Heart left ventricle (tissue), 16 donors: ENCODE measurements at regions not wholly inside any gene's neighbourhood (a gene's known extent, or its start where the extent isn't known, plus 50 kb on each side); places are given as distances from the start of the nearest gene placed in this dataset.

ENCODE experiments used
- ATAC-seq, 4 donors: fragments of 200-7000 bp; cut with Tn5 transposase; one replicate each; pipeline ENCODE4 v1.9.1; 2020 to 2022; ENCODE audit warnings: moderate library complexity in 4 of 4, mild to moderate bottlenecking in 3 of 4, moderate number of reproducible peaks in 1 of 4
- DNase-seq, 5 donors: peaks; one replicate each; pipeline ENCODE4 v3.0.0-alpha.2; 2020
- H3K27ac ChIP-seq, 12 donors: fragments of 200-600 bp; sonication (generic) in 4 of 12; one replicate each; pipeline versions ENCODE4 v1.5.0 to v1.8.0; 2016 to 2022; ENCODE audit warnings: mild to moderate bottlenecking in 2 of 12
- H3K27me3 ChIP-seq, 9 donors: fragments of 200-600 bp; sonication (generic) in 2 of 9; one replicate each; pipeline versions ENCODE4 v1.5.1 to v1.8.0; 2016 to 2022; ENCODE audit warnings: mild to moderate bottlenecking in 3 of 9
- H3K36me3 ChIP-seq, 9 donors: fragments of 200-600 bp; sonication (generic) in 2 of 9; one replicate each; pipeline versions ENCODE4 v1.5.0 to v1.8.0; 2018 to 2022; ENCODE audit warnings: mild to moderate bottlenecking in 2 of 9
- H3K4me1 ChIP-seq, 12 donors: fragments of 200-600 bp; sonication (generic) in 4 of 12; one replicate each; pipeline versions ENCODE4 v1.5.0 to v1.8.0; 2016 to 2022; ENCODE audit warnings: mild to moderate bottlenecking in 3 of 12
- H3K4me3 ChIP-seq, 12 donors: fragments of 200-600 bp; sonication (generic) in 4 of 12; one replicate each; pipeline versions ENCODE4 v1.5.0 to v1.8.0; 2017 to 2022; ENCODE audit warnings: mild to moderate bottlenecking in 9 of 12, moderate library complexity in 4 of 12
- H3K9me3 ChIP-seq, 12 donors: fragments of 200-600 bp; sonication (generic) in 4 of 12; one replicate each; pipeline versions ENCODE4 v1.5.0 to v1.8.0; 2016 to 2022; ENCODE audit warnings: mild to moderate bottlenecking in 1 of 12
- POLR2A ChIP-seq, 2 donors: fragments of 450-650 bp; IDR thresholded peaks; one replicate each; pipeline ENCODE4 v1.6.1; 2017; ENCODE audit warnings: antibody characterized with exemption in 2 of 2, mild to moderate bottlenecking in 2 of 2, moderate library complexity in 2 of 2
- WGBS, 4 donors: extraction: QIAGEN DNeasy Blood & Tissue Kit in 2 of 4; methylation state at CpG; one replicate each; pipeline versions ENCODE4 v1.1.5 to v1.1.7; 2013 to 2018; 5-methylcytosine and 5-hydroxymethylcytosine counted together
- intact Hi-C, 10 donors: fragments of 100-400 bp; cut with DNase I; formaldehyde crosslinking; loops; one replicate each; pipeline versions ENCODE4 v1.11.1 to v1.14.2; 2022
- TF ChIP-seq, protein P1 (sequence below), 12 donors: fragments of 200-600 bp; sonication (generic) in 4 of 12; IDR thresholded peaks; one replicate each; pipeline versions ENCODE4 v1.5.0 to v1.8.0; 2018 to 2022; ENCODE audit warnings: antibody characterized with exemption in 12 of 12, mild to moderate bottlenecking in 5 of 12
- donor health status: ischemic (EF 13 %, LVEDD 7.1; RV severe dilation, severe dysfunction).
- donor health status: healthy with polysubstance abuse.
- donor health status: DM: no; HTN: yes; CAD: no.
- donor health status: DM: no; HTN: no; CAD: no.
- donor health status: ischemic (EF 25% LVEDD 6.9; RV normal size, moderate dysfunction).
- donor health status: ischemic (EF 25% LVEDD 5.7; RV mildly dilated, moderate dysfunction).
- donor health status: healthy.
- donor health status: DM: yes; HTN: yes; CAD: no.
- donor health status: ischemic (EF 35%, LVEDD 5.7; RV mildly dilated, moderate dysfunction).
- donor health status: nonischemic (EF 11% LVEDD 7.7; RV severe dilation, severe dysfunction).
- donor health status: DM: yes; HTN: yes; CAD: no.
- donor health status: PGD.
- donor health status: ischemic (EF 29% LVEDD 5.4; RV normal size, mild dysfunction).
- donor health status: nonischemic (EF 23%, LVEDD 6.1; RV moderate dilation, normal function).

DNA sequence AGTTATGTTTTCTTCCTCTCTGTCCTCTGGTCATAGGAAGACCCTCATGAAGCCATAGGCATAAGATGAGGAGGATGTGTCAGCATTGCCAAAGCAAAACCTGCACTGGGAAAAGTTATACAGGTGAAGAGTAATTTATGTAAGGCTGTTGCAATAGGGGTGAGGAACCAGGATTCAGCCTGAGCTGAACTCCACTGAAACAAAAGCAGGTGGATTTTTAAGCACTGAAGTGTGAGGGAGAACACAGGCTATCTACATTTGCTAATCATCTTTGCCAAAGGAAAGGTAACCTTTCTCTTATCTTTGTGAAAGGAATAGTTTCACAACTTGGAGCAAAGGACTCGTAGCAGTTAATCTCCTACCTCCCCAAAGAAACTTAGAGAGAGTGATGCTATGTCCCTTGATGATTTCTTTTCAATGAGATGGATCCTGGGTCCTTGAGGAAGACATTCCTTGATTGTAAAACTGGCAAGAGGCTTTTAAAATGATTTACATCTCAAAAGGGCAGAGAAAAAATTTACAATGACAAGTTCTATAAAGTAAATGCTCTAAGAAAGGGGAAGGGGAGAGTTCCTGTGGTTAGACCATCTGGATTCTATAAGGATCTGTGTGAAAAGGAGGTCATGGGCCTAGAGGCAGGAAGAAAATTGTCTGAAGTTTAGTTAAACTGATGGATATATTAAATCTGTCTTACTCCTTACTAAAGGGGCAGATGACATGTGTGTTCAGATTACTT is 385.4 kb upstream of the CDH7 start:
- no peak overlapping the region for H3K4me3 ChIP-seq
- H3K36me3 ChIP-seq, result no peaks in the 10 kb centered on the region
- TF ChIP-seq POLR2A (IDR thresholded peaks at IDR 0.05), result no peak
- TF ChIP-seq, protein P1, sequence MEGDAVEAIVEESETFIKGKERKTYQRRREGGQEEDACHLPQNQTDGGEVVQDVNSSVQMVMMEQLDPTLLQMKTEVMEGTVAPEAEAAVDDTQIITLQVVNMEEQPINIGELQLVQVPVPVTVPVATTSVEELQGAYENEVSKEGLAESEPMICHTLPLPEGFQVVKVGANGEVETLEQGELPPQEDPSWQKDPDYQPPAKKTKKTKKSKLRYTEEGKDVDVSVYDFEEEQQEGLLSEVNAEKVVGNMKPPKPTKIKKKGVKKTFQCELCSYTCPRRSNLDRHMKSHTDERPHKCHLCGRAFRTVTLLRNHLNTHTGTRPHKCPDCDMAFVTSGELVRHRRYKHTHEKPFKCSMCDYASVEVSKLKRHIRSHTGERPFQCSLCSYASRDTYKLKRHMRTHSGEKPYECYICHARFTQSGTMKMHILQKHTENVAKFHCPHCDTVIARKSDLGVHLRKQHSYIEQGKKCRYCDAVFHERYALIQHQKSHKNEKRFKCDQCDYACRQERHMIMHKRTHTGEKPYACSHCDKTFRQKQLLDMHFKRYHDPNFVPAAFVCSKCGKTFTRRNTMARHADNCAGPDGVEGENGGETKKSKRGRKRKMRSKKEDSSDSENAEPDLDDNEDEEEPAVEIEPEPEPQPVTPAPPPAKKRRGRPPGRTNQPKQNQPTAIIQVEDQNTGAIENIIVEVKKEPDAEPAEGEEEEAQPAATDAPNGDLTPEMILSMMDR (IDR thresholded peaks at IDR 0.05), result no peak
- WGBS, 4 donors, result 0 to 37% (median 14%) methylated on average over 1 of the region's 1 CpG
- H3K9me3 ChIP-seq, result no peaks in the 10 kb centered on the region
- no peaks in the 10 kb centered on the region for H3K4me1 ChIP-seq
- DNase-seq, result no peak
- no peak overlapping the region for H3K27ac ChIP-seq
- no peak for ATAC-seq
- no peaks in the 10 kb centered on the region for H3K27me3 ChIP-seq
- intact Hi-C loops, result no loop called here

DNA sequence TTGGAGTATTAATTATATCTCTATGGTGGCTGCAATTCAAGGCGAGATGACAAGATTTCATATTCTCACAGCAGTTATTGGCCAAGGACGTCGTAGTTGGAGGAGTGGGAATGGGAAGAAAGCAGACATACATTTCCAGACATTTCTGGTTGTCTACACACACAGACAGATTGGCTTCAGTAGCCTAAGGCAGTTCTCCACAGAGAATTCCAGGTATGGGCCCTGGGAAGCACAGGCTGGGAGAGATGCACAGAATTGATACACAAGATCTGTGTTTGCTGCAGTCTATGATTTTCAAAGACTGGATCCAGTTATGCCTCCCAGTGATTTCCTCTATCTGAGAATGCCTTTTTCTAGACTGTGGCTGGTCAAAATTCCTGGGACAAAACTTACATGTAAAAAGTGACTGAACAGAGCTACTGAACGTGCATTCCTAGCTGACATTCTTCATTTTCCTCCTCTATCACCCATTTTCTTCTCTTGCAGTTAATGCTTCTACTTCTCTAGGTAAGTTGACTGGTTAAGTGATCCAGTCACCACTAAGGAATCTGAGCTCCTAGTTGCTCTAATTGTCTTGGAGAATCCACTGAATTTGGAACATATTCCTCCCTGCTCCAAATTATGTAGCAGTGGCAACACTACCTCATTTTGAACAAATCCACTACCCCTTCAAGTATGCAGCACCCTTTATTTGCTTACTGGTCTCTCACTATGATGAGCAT is 386.7 kb upstream of the CDH7 start:
- DNase-seq, result no peak
- WGBS, 4 donors, result 67 to 72% (median 70%) methylated on average over 4 of the region's 4 CpGs
- no peak overlapping the region for H3K27ac ChIP-seq
- no peaks in the 10 kb centered on the region for H3K36me3 ChIP-seq
- no peak for TF ChIP-seq POLR2A (IDR thresholded peaks at IDR 0.05)
- TF ChIP-seq, protein P1 (IDR thresholded peaks at IDR 0.05), result no peak
- no peaks in the 10 kb centered on the region for H3K4me1 ChIP-seq
- H3K4me3 ChIP-seq, result no peak overlapping the region
- intact Hi-C loops, result no loop called here
- no peaks in the 10 kb centered on the region for H3K9me3 ChIP-seq
- no peak for ATAC-seq
- H3K27me3 ChIP-seq, result no peaks in the 10 kb centered on the region

DNA sequence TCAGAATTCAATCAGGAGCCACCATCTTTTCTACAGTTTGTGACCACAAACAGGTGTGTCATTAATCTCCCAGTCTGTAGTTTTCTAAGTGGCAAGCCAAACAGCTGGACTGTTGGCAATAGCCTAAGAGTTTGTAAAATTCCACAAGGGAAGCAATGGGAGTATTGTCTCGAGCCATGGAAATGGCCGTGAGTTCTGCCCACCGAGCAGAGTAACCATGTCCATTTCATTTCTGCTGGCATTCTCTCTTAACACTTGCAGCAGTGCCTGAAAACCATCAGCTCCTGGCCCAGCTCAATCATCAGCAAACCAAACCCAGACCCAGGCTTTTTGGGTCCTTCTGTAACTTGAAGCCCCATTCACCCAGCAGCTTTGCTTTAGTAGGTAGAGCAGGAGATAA is 387.8 kb upstream of the CDH7 start:
- no peak overlapping the region for H3K27ac ChIP-seq
- H3K4me1 ChIP-seq, result no peaks in the 10 kb centered on the region
- ATAC-seq, result no peak
- H3K27me3 ChIP-seq, result no peaks in the 10 kb centered on the region
- no peak overlapping the region for H3K4me3 ChIP-seq
- intact Hi-C loops, result no loop called here
- no peaks in the 10 kb centered on the region for H3K9me3 ChIP-seq
- 85 to 91% (median 87%) methylated on average over 3 of the region's 3 CpGs for WGBS, 4 donors
- no peak for DNase-seq
- TF ChIP-seq, protein P1 (IDR thresholded peaks at IDR 0.05), result no peak
- no peak for TF ChIP-seq POLR2A (IDR thresholded peaks at IDR 0.05)
- H3K36me3 ChIP-seq, result no peaks in the 10 kb centered on the region

DNA sequence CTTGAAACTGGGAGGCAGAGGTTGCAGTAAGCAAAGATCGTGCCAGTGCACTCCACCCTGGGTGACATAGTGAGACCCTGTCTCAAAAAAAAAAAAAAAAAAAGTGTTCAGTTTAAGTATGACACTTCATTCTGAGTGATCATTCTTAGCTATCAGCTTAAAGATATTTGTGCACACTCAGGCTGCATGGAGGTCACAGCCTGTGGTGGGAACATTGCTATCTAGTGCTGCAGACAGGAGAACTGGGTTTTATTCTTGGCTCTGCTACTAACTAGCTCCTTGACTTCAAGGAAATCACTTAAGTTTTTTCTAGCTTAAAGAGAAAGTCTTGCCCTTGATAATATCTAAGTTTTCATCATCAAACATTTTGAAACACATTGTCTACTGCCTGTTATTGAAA is 391.3 kb upstream of the CDH7 start:
- DNase-seq (no peak), ATAC-seq (no peak)
- intact Hi-C loops, result no loop called here
- no peaks in the 10 kb centered on the region for H3K36me3 ChIP-seq
- no peak overlapping the region for H3K27ac ChIP-seq
- no peak overlapping the region for H3K4me3 ChIP-seq
- WGBS, 4 donors, result 75 to 84% (median 82%) methylated on average over 1 of the region's 1 CpG
- H3K4me1 ChIP-seq, result no peaks in the 10 kb centered on the region
- H3K27me3 ChIP-seq, result no peaks in the 10 kb centered on the region
- no peak for TF ChIP-seq POLR2A (IDR thresholded peaks at IDR 0.05)
- TF ChIP-seq, protein P1 (IDR thresholded peaks at IDR 0.05), result no peak
- H3K9me3 ChIP-seq, result no peaks in the 10 kb centered on the region
